WTC11 (cell line): ENCODE measurements at regions not wholly inside any gene's neighbourhood (a gene's known extent, or its start where the extent isn't known, plus 50 kb on each side); places are given as distances from the start of the nearest gene placed in this dataset.

Experiments
- ATAC-seq: fragments of 200-7000 bp; cut with Tn5 transposase; 2 replicates; pipeline ENCODE4 v1.10.0; 2021; ENCODE audit warnings: mild to moderate bottlenecking, moderate library complexity
- CTCF ChIA-PET: fragments of 300-600 bp; sonication (Branson Sonifier 250); formaldehyde crosslinking; loops from one replicate; lab custom pipeline; 2021; ENCODE audit warnings: antibody characterized with exemption; lab: Charles Lee
- POLR2A ChIA-PET: fragments of 350-600 bp; sonication (Branson Sonifier 250); formaldehyde crosslinking; loops from one replicate; lab custom pipeline; 2021; ENCODE audit warnings: antibody characterized with exemption; lab: Charles Lee
- DNase-seq: peaks from one replicate; pipeline ENCODE4 v3.0.0; 2021; ENCODE audit warnings: low spot score
- H3K27ac Mint-ChIP-seq: 2 replicates; pipeline ENCODE4 v1.8.0; 2021; ENCODE audit warnings: mixed read lengths
- H3K27me3 Mint-ChIP-seq: 2 replicates; pipeline ENCODE4 v1.8.0; 2021; ENCODE audit warnings: low read depth, mild to moderate bottlenecking, moderate library complexity, mixed read lengths
- H3K36me3 Mint-ChIP-seq: 2 replicates; pipeline ENCODE4 v1.8.0; 2021; ENCODE audit warnings: mixed read lengths
- H3K4me1 Mint-ChIP-seq: 2 replicates; pipeline ENCODE4 v1.8.0; 2022; ENCODE audit warnings: mixed read lengths
- H3K4me3 Mint-ChIP-seq: 2 replicates; pipeline ENCODE4 v1.8.0; 2021; ENCODE audit warnings: mild to moderate bottlenecking, moderate library complexity, mixed read lengths
- H3K9me3 Mint-ChIP-seq: 2 replicates; pipeline ENCODE4 v1.8.0; 2021; ENCODE audit warnings: mixed read lengths
- AFF4 ChIP-seq: sonication (generic); formaldehyde crosslinking; IDR thresholded peaks from 2 replicates; pipeline ENCODE4 v1.8.1; 2023; ENCODE audit warnings: mild to moderate bottlenecking, missing genetic modification reagents, borderline replicate concordance
- ATF1 ChIP-seq: sonication (generic); formaldehyde crosslinking; IDR thresholded peaks from 2 replicates; pipeline ENCODE4 v1.8.1; 2023; ENCODE audit warnings: mild to moderate bottlenecking, moderate library complexity, missing genetic modification reagents
- CREM ChIP-seq: sonication (generic); formaldehyde crosslinking; IDR thresholded peaks from 2 replicates; pipeline ENCODE4 v1.8.1; 2022; ENCODE audit warnings: mild to moderate bottlenecking, missing genetic modification reagents, moderate library complexity
- CTCF ChIP-seq: fragments of 200-600 bp; IDR thresholded peaks from 2 replicates; pipeline ENCODE4 v1.8.0; 2022; ENCODE audit warnings: antibody characterized with exemption
- E2F4 ChIP-seq: sonication (generic); formaldehyde crosslinking; IDR thresholded peaks from 2 replicates; pipeline ENCODE4 v1.8.1; 2022; ENCODE audit warnings: low read depth, mild to moderate bottlenecking, moderate library complexity, missing genetic modification reagents, borderline replicate concordance
- ESRRA ChIP-seq: sonication (generic); formaldehyde crosslinking; IDR thresholded peaks from 2 replicates; pipeline ENCODE4 v1.8.1; 2022; ENCODE audit warnings: mild to moderate bottlenecking, missing genetic modification reagents, borderline replicate concordance
- ETV6 ChIP-seq: sonication (generic); formaldehyde crosslinking; IDR thresholded peaks from 2 replicates; pipeline ENCODE4 v1.8.1; 2022; ENCODE audit warnings: mild to moderate bottlenecking, missing genetic modification reagents
- FOXP1 ChIP-seq: sonication (generic); formaldehyde crosslinking; IDR thresholded peaks from 2 replicates; pipeline ENCODE4 v1.8.0; 2022; ENCODE audit warnings: missing genetic modification reagents, mild to moderate bottlenecking, moderate library complexity, borderline replicate concordance
- GTF2I ChIP-seq: fragments of 250-450 bp; sonication (Bioruptor Pico); conservative IDR thresholded peaks from 2 replicates; pipeline ENCODE4 v1.4.0; 2021; ENCODE audit warnings: mild to moderate bottlenecking
- HMGA2 ChIP-seq: fragments of 250-450 bp; sonication (Bioruptor Pico); IDR thresholded peaks from 2 replicates; pipeline ENCODE4 v1.4.0; 2021; ENCODE audit warnings: mild to moderate bottlenecking, moderate library complexity
- NR1H2 ChIP-seq: sonication (generic); formaldehyde crosslinking; IDR thresholded peaks from 2 replicates; pipeline ENCODE4 v1.9.0; 2021; ENCODE audit warnings: mild to moderate bottlenecking, moderate library complexity, missing genetic modification reagents
- OVOL2 ChIP-seq: fragments of 250-450 bp; sonication (Bioruptor Pico); IDR thresholded peaks from 2 replicates; pipeline ENCODE4 v1.9.0; 2021; ENCODE audit warnings: mild to moderate bottlenecking, borderline replicate concordance
- RELA ChIP-seq: sonication (generic); formaldehyde crosslinking; IDR thresholded peaks from 2 replicates; pipeline ENCODE4 v1.8.1; 2022; ENCODE audit warnings: missing genetic modification reagents, mild to moderate bottlenecking, borderline replicate concordance
- TEAD1 ChIP-seq: sonication (generic); formaldehyde crosslinking; IDR thresholded peaks from 2 replicates; pipeline ENCODE4 v1.8.0; 2022; ENCODE audit warnings: mild to moderate bottlenecking, missing genetic modification reagents
- ZNF219 ChIP-seq: sonication (generic); formaldehyde crosslinking; IDR thresholded peaks from 2 replicates; pipeline ENCODE4 v1.8.0; 2023; ENCODE audit warnings: missing genetic modification reagents, mild to moderate bottlenecking, borderline replicate concordance
- ZNF416 ChIP-seq: fragments of 250-450 bp; sonication (Bioruptor Pico); IDR thresholded peaks from 2 replicates; pipeline ENCODE4 v1.9.0; 2021; ENCODE audit warnings: mild to moderate bottlenecking, inconsistent platforms
- ZNF532 ChIP-seq: fragments of 250-450 bp; sonication (Bioruptor Pico); IDR thresholded peaks from 2 replicates; pipeline ENCODE4 v1.9.0; 2021; ENCODE audit warnings: mild to moderate bottlenecking, borderline replicate concordance
- ZNF671 ChIP-seq: fragments of 250-450 bp; sonication (Bioruptor Pico); IDR thresholded peaks from 2 replicates; pipeline ENCODE4 v1.8.0; 2021; ENCODE audit warnings: mild to moderate bottlenecking
- TF ChIP-seq, protein P1 (sequence below): fragments of 250-450 bp; sonication (Bioruptor Pico); IDR thresholded peaks from 2 replicates; pipeline ENCODE4 v1.9.0; 2021; ENCODE audit warnings: mild to moderate bottlenecking
- TF ChIP-seq, protein P2 (sequence below): sonication (generic); formaldehyde crosslinking; IDR thresholded peaks from 2 replicates; pipeline ENCODE4 v1.8.0; 2023; ENCODE audit warnings: missing genetic modification reagents, mild to moderate bottlenecking, borderline replicate concordance

- no peak for DNase-seq
- no peaks in the 10 kb centered on the region for H3K36me3 Mint-ChIP-seq
- CTCF ChIA-PET, result no interaction called here
Measured at GRCh38 chr5:20497356-20497755, 509.4 kb upstream of the CDH18 start.

More at GRCh38 chr5:20497356-20497755, 509.4 kb upstream of the CDH18 start:
- no peak for ATAC-seq
- Mint-ChIP-seq H3K27ac (no peak overlapping the region), H3K27me3 (no peaks in the 10 kb centered on the region), H3K9me3 (no peaks in the 10 kb centered on the region), H3K4me3 (no peak overlapping the region), H3K4me1 (no peaks in the 10 kb centered on the region)
- no peak for TF ChIP-seq E2F4 (CRISPR knock-in tag)
- TF ChIP-seq GTF2I (CRISPR knock-in tag), result no peak
- TF ChIP-seq NR1H2, result no peak
- no peak for TF ChIP-seq ETV6 (CRISPR knock-in tag)
- no peak for TF ChIP-seq CTCF
- TF ChIP-seq HMGA2 (CRISPR knock-in tag), result no peak
- TF ChIP-seq ZNF416 (CRISPR knock-in tag), result no peak
- no peak for TF ChIP-seq RELA (CRISPR knock-in tag)
- TF ChIP-seq, protein P1, sequence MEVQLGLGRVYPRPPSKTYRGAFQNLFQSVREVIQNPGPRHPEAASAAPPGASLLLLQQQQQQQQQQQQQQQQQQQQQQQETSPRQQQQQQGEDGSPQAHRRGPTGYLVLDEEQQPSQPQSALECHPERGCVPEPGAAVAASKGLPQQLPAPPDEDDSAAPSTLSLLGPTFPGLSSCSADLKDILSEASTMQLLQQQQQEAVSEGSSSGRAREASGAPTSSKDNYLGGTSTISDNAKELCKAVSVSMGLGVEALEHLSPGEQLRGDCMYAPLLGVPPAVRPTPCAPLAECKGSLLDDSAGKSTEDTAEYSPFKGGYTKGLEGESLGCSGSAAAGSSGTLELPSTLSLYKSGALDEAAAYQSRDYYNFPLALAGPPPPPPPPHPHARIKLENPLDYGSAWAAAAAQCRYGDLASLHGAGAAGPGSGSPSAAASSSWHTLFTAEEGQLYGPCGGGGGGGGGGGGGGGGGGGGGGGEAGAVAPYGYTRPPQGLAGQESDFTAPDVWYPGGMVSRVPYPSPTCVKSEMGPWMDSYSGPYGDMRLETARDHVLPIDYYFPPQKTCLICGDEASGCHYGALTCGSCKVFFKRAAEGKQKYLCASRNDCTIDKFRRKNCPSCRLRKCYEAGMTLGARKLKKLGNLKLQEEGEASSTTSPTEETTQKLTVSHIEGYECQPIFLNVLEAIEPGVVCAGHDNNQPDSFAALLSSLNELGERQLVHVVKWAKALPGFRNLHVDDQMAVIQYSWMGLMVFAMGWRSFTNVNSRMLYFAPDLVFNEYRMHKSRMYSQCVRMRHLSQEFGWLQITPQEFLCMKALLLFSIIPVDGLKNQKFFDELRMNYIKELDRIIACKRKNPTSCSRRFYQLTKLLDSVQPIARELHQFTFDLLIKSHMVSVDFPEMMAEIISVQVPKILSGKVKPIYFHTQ (CRISPR knock-in tag), result no peak
- no peak for TF ChIP-seq ZNF532 (CRISPR knock-in tag)
- no peak for TF ChIP-seq ZNF671 (CRISPR knock-in tag)
- TF ChIP-seq ATF1 (CRISPR knock-in tag), result no peak
- TF ChIP-seq TEAD1 (CRISPR knock-in tag), result no peak
- TF ChIP-seq ZNF219, result no peak
- TF ChIP-seq ESRRA (CRISPR knock-in tag), result no peak
- no peak for TF ChIP-seq CREM (CRISPR knock-in tag)
- no peak for TF ChIP-seq FOXP1 (CRISPR knock-in tag)
- no peak for TF ChIP-seq OVOL2
- TF ChIP-seq, protein P2, sequence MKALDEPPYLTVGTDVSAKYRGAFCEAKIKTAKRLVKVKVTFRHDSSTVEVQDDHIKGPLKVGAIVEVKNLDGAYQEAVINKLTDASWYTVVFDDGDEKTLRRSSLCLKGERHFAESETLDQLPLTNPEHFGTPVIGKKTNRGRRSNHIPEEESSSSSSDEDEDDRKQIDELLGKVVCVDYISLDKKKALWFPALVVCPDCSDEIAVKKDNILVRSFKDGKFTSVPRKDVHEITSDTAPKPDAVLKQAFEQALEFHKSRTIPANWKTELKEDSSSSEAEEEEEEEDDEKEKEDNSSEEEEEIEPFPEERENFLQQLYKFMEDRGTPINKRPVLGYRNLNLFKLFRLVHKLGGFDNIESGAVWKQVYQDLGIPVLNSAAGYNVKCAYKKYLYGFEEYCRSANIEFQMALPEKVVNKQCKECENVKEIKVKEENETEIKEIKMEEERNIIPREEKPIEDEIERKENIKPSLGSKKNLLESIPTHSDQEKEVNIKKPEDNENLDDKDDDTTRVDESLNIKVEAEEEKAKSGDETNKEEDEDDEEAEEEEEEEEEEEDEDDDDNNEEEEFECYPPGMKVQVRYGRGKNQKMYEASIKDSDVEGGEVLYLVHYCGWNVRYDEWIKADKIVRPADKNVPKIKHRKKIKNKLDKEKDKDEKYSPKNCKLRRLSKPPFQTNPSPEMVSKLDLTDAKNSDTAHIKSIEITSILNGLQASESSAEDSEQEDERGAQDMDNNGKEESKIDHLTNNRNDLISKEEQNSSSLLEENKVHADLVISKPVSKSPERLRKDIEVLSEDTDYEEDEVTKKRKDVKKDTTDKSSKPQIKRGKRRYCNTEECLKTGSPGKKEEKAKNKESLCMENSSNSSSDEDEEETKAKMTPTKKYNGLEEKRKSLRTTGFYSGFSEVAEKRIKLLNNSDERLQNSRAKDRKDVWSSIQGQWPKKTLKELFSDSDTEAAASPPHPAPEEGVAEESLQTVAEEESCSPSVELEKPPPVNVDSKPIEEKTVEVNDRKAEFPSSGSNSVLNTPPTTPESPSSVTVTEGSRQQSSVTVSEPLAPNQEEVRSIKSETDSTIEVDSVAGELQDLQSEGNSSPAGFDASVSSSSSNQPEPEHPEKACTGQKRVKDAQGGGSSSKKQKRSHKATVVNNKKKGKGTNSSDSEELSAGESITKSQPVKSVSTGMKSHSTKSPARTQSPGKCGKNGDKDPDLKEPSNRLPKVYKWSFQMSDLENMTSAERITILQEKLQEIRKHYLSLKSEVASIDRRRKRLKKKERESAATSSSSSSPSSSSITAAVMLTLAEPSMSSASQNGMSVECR, result no peak
- no peak for TF ChIP-seq AFF4 (CRISPR knock-in tag)
- POLR2A ChIA-PET, result no interaction called here
